ENCODE measurements at regions not wholly inside any gene's neighbourhood (a gene's known extent, or its start where the extent isn't known, plus 50 kb on each side); places are given as distances from the start of the nearest gene placed in this dataset.

- H3K36me3 ChIP-seq, result no peaks in the 10 kb centered on the region
- H3K9me3 ChIP-seq (ENCODE audit: severe bottlenecking), result no peaks in the 10 kb centered on the region
- H3K27me3 ChIP-seq (ENCODE audit: insufficient read depth, low read depth, severe bottlenecking), result no peaks in the 10 kb centered on the region
- DNase-seq, result no peak
- H3K27ac ChIP-seq, result no peak overlapping the region
- no peak overlapping the region for H3K4me3 ChIP-seq (ENCODE audit: low read depth, low read length)
- no peak for TF ChIP-seq CTCF (IDR thresholded peaks at IDR 0.05; ENCODE audit: low read depth, low read length)
These were observed 238.9 kb downstream of the UACA start for GRCh38 chr15:70524470-70524869.

- DNase-seq, result no peak
- no peaks in the 10 kb centered on the region for H3K27me3 ChIP-seq (ENCODE audit: insufficient read depth, low read depth, severe bottlenecking)
- H3K9me3 ChIP-seq (ENCODE audit: severe bottlenecking), result no peaks in the 10 kb centered on the region
- TF ChIP-seq CTCF (IDR thresholded peaks at IDR 0.05; ENCODE audit: low read depth, low read length), result no peak
- H3K27ac ChIP-seq, result no peak overlapping the region
- H3K4me3 ChIP-seq (ENCODE audit: low read depth, low read length), result no peak overlapping the region
- no peaks in the 10 kb centered on the region for H3K36me3 ChIP-seq
These were observed 239.7 kb downstream of the UACA start for GRCh38 chr15:70523616-70524015.

GRCh38 chr15:70523192-70523591 is 240.2 kb downstream of the UACA start:
- H3K27ac ChIP-seq, result no peak overlapping the region
- H3K4me3 ChIP-seq (ENCODE audit: low read depth, low read length), result no peak overlapping the region
- no peaks in the 10 kb centered on the region for H3K27me3 ChIP-seq (ENCODE audit: insufficient read depth, low read depth, severe bottlenecking)
- no peaks in the 10 kb centered on the region for H3K36me3 ChIP-seq
- no peak for DNase-seq
- no peaks in the 10 kb centered on the region for H3K9me3 ChIP-seq (ENCODE audit: severe bottlenecking)
- TF ChIP-seq CTCF (IDR thresholded peaks at IDR 0.05; ENCODE audit: low read depth, low read length), result no peak

GRCh38 chr15:70522323-70522966 is 240.9 kb downstream of the UACA start:
- TF ChIP-seq CTCF (IDR thresholded peaks at IDR 0.05; ENCODE audit: low read depth, low read length), result no peak
- H3K27ac ChIP-seq, result no peak overlapping the region
- H3K9me3 ChIP-seq (ENCODE audit: severe bottlenecking), result no peaks in the 10 kb centered on the region
- no peaks in the 10 kb centered on the region for H3K36me3 ChIP-seq
- H3K27me3 ChIP-seq (ENCODE audit: insufficient read depth, low read depth, severe bottlenecking), result no peaks in the 10 kb centered on the region
- DNase-seq, result no peak
- H3K4me3 ChIP-seq (ENCODE audit: low read depth, low read length), result no peak overlapping the region

- no peak overlapping the region for H3K4me3 ChIP-seq (ENCODE audit: low read depth, low read length)
- no peaks in the 10 kb centered on the region for H3K27me3 ChIP-seq (ENCODE audit: insufficient read depth, low read depth, severe bottlenecking)
- no peak for DNase-seq
These were observed 241.6 kb downstream of the UACA start for GRCh38 chr15:70521576-70522322.

More at GRCh38 chr15:70521576-70522322, 241.6 kb downstream of the UACA start:
- H3K27ac ChIP-seq, result no peak overlapping the region
- TF ChIP-seq CTCF (IDR thresholded peaks at IDR 0.05; ENCODE audit: low read depth, low read length), result no peak
- H3K9me3 ChIP-seq (ENCODE audit: severe bottlenecking), result no peaks in the 10 kb centered on the region
- no peaks in the 10 kb centered on the region for H3K36me3 ChIP-seq

Measured in WERI-Rb-1 (cell line).